ENCODE measurements at regions not wholly inside any gene's neighbourhood (a gene's known extent, or its start where the extent isn't known, plus 50 kb on each side); places are given as distances from the start of the nearest gene placed in this dataset.
"Not testable (repeated sequence)": the region's sequence is repeated elsewhere in the genome, so short reads cannot be mapped to it uniquely, and the experiment has no call there.

DNA sequence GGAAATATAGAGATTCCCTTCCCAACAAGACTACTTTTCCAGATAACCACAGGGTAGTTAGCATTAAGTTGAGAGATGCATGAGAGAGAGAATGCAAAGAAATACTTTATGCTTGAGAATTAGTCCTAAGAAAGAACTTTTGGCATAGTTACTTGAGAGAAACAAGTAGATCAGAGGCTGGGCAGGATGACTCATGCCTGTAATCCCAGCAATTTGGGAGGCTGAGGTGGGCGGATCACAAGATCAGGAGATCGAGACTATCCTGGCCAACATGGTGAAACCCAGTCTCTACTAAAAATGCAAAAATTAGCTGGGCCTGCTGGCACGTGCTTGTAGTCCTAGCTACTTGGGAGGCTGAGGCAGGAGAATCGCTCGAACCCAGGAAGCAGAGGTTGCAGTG is 276.5 kb downstream of the SEMA3D start:
- not testable (repeated sequence) for H3K4me1 Mint-ChIP-seq (ENCODE audit: low read depth); H3K9me3 Mint-ChIP-seq; H3K4me3 Mint-ChIP-seq; DNase-seq (ENCODE audit: low spot score); H3K27me3 Mint-ChIP-seq (ENCODE audit: low read depth); H3K27ac Mint-ChIP-seq; H3K36me3 Mint-ChIP-seq (ENCODE audit: low read depth)

- Mint-ChIP-seq H3K27ac (no peak overlapping the region), H3K36me3 (ENCODE audit: low read depth) (no peaks in the 10 kb centered on the region), H3K4me3 (no peak overlapping the region), H3K27me3 (ENCODE audit: low read depth) (no peaks in the 10 kb centered on the region), H3K4me1 (ENCODE audit: low read depth) (no peaks in the 10 kb centered on the region), H3K9me3 (no peaks in the 10 kb centered on the region)
- no peak for DNase-seq (ENCODE audit: low spot score)
These were observed 278.6 kb downstream of the SEMA3D start for GRCh38 chr7:84908196-84908793.

DNA sequence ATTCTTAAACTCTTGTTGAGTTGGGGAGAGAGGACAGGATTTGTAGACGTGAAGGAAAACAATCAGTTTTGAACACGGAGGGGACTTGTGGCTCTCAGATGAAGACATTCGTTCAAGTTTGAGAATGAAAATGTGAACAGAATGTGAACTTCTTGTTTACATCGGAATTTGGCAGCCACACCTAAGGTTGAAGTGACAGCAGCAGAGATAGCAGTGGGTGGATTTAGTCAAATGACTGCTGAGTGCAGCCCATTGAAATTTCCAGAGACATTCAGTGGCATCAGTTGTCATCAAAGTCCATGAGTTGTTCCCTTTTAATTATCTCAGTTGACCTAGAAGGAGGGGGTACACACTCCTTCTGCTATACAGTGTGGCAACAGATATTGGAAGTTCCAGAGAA is 280.0 kb downstream of the SEMA3D start:
- Mint-ChIP-seq H3K4me1 (ENCODE audit: low read depth) (no peaks in the 10 kb centered on the region), H3K9me3 (no peaks in the 10 kb centered on the region), H3K36me3 (ENCODE audit: low read depth) (no peaks in the 10 kb centered on the region), H3K27me3 (ENCODE audit: low read depth) (no peaks in the 10 kb centered on the region), H3K27ac (no peak overlapping the region), H3K4me3 (no peak overlapping the region)
- no peak for DNase-seq (ENCODE audit: low spot score)

DNA sequence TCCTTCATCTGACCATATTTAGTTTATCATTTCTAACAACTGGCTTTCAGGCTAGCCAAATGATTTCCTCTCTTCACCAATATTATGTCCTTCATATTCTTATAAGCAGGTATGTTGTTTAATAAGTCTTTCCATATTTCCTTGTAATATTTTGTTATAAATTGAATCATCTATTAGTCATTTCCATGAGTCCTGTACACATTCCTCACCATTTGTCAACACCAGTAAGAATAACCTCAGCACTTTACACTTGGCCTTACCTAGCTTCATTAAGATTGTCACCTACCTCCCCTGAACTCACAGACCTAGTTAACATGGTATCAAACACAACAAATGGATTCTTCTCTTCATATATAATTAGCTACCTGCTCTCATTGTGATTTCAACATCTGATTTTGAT is 282.3 kb downstream of the SEMA3D start:
- H3K4me1 Mint-ChIP-seq (ENCODE audit: low read depth): no peaks in the 10 kb centered on the region
- no peaks in the 10 kb centered on the region for H3K9me3 Mint-ChIP-seq
- no peak for DNase-seq (ENCODE audit: low spot score)
- no peaks in the 10 kb centered on the region for H3K27me3 Mint-ChIP-seq (ENCODE audit: low read depth)
- H3K4me3 Mint-ChIP-seq: no peak overlapping the region
- H3K36me3 Mint-ChIP-seq (ENCODE audit: low read depth): no peaks in the 10 kb centered on the region
- H3K27ac Mint-ChIP-seq: no peak overlapping the region

- Mint-ChIP-seq H3K27me3 (ENCODE audit: low read depth) (no peaks in the 10 kb centered on the region), H3K36me3 (ENCODE audit: low read depth) (no peaks in the 10 kb centered on the region), H3K4me3 (no peak overlapping the region), H3K4me1 (ENCODE audit: low read depth) (no peaks in the 10 kb centered on the region), H3K27ac (no peak overlapping the region), H3K9me3 (no peaks in the 10 kb centered on the region)
- no peak for DNase-seq (ENCODE audit: low spot score)
These were observed 285.5 kb downstream of the SEMA3D start for GRCh38 chr7:84901366-84901765.

- Mint-ChIP-seq H3K4me1 (ENCODE audit: low read depth) (no peaks in the 10 kb centered on the region), H3K27me3 (ENCODE audit: low read depth) (no peaks in the 10 kb centered on the region), H3K36me3 (ENCODE audit: low read depth) (no peaks in the 10 kb centered on the region), H3K27ac (no peak overlapping the region), H3K9me3 (no peaks in the 10 kb centered on the region), H3K4me3 (no peak overlapping the region)
- DNase-seq (ENCODE audit: low spot score): no peak
These were observed 286.6 kb downstream of the SEMA3D start for GRCh38 chr7:84900215-84900614.

DNA sequence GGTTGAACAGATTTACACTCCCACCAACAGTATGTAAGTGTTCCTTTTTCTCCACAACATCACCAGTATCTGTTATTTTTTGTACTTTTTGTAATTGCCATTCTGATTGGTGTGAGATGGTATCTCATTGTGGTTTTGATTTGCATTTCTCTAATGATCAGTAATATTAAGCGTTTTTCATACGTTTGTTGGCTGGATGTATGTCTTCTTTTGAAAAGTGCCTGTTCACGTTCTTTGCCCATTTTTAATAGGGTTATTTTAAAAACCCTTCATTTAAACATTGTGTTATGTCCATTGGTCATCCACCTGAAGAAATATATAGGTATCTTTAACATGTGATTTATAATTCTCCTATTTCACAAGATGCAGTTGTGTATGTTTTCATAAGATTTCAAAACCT is 291.3 kb downstream of the SEMA3D start:
- no peak for DNase-seq (ENCODE audit: low spot score)
- no peaks in the 10 kb centered on the region for H3K9me3 Mint-ChIP-seq
- no peaks in the 10 kb centered on the region for H3K27me3 Mint-ChIP-seq (ENCODE audit: low read depth)
- H3K36me3 Mint-ChIP-seq (ENCODE audit: low read depth): no peaks in the 10 kb centered on the region
- H3K27ac Mint-ChIP-seq: no peak overlapping the region
- no peaks in the 10 kb centered on the region for H3K4me1 Mint-ChIP-seq (ENCODE audit: low read depth)
- no peak overlapping the region for H3K4me3 Mint-ChIP-seq

- not testable (repeated sequence) for H3K36me3 Mint-ChIP-seq (ENCODE audit: low read depth); DNase-seq (ENCODE audit: low spot score); H3K9me3 Mint-ChIP-seq; H3K4me3 Mint-ChIP-seq; H3K27ac Mint-ChIP-seq; H3K27me3 Mint-ChIP-seq (ENCODE audit: low read depth); H3K4me1 Mint-ChIP-seq (ENCODE audit: low read depth)
These were observed 303.3 kb downstream of the SEMA3D start for GRCh38 chr7:84883570-84883969.

DNA sequence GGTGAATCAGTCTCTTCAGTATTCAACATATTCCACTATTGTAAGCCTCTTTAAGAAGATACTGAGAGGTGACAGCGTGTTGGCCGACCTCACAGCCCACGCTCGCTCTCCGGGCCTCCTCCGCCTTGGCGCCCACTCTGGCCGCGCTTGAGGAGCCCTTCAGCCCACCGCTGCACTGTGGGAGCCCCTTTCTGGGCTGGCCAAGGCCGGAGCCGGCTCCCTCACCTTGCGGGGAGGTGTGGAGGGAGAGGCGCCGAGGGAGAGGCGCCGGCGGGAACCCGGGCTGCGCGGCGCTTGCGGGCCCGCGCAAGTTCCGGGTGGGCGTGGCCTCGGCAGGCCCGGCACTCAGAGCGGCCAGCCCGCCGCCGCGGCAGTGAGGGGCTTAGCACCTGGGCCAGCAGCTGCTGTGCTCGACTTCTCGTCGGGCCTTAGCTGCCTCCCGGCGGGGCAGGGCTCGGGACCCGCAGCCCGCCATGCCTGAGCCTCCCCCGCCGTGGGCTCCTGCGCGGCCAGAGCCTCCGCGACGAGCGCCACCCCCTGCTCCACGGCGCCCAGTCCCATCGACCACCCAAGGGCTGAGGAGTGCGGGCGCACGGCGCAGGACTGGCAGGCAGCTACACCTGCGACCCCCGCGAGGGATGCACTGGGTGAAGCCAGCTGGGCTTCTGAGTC is 306.4 kb downstream of the SEMA3D start:
- DNase-seq (ENCODE audit: low spot score); H3K36me3 Mint-ChIP-seq (ENCODE audit: low read depth): not testable (repeated sequence)

DNA sequence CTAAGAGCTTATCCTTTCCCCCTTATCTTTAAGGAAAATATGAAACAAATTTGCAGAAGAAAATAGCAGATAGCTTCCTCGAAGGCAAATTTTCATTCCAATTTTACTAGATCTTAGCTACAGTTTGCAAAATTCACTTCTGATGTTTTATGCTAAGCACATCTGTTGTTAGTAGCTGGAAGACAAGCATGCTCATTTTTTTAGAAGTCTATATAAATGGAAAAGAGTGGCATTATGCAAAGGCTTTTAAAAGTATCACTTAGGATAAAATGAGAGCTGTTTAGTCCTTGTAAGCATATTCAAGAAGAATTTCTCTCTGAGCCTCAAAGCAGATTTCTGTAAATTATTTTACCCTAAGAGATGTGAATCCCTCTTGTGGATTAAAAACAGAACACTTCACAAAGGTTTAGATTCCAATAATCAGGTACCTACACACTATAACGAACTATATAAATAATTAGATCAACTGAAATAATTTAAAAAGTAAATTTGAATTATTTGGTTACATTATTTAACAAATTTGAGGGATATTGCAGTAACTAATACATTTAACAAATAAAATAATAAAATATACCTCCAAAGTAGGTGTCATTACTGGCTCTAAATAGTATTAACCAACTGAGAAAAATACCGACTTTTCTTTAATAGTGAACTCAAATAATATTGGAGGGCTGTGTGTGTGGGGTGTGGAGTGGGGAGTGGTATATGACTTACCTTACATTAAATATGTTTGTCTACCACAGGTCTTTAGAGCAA is 307.1 kb downstream of the SEMA3D start:
- Mint-ChIP-seq H3K36me3 (ENCODE audit: low read depth) (no peaks in the 10 kb centered on the region), H3K27me3 (ENCODE audit: low read depth) (no peaks in the 10 kb centered on the region), H3K27ac (no peak overlapping the region), H3K9me3 (no peaks in the 10 kb centered on the region), H3K4me3 (no peak overlapping the region), H3K4me1 (ENCODE audit: low read depth) (no peaks in the 10 kb centered on the region)
- no peak for DNase-seq (ENCODE audit: low spot score)

More for the DNA sequence above, 306.4 kb downstream of the SEMA3D start:
- not testable (repeated sequence) for H3K27me3 Mint-ChIP-seq (ENCODE audit: low read depth); H3K4me3 Mint-ChIP-seq; H3K9me3 Mint-ChIP-seq; H3K27ac Mint-ChIP-seq; H3K4me1 Mint-ChIP-seq (ENCODE audit: low read depth)

DNA sequence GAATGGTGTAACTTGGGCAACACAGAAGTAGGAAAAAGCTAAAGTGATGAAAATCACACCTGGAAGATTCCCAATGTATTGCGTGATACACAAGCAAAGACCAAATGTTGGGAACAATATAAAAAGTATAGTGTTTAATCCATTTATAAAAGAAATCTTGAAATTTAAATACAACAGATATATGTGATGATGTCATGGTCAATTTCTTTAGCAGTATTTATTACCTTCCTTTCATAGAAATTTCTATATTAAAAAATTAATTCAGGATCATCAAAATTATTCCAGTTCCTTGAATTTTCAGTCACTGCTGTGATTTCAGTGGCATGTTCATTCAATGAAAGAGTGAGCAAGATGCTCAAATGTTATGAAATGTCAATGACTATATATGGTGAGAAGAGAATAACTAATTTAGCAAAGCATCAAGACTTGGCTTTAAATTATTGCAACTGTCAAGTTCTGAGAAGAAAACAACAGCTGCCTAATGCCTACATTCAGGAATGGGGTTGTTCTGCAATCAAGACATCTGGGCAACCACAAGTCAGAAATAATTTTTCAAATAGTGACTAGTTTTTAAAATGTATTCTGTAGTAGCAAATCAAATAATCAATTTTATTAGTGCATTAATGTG is 308.8 kb downstream of the SEMA3D start:
- Mint-ChIP-seq H3K27ac (no peak overlapping the region), H3K4me3 (no peak overlapping the region), H3K9me3 (no peaks in the 10 kb centered on the region), H3K4me1 (ENCODE audit: low read depth) (no peaks in the 10 kb centered on the region), H3K36me3 (ENCODE audit: low read depth) (no peaks in the 10 kb centered on the region), H3K27me3 (ENCODE audit: low read depth) (no peaks in the 10 kb centered on the region)
- no peak for DNase-seq (ENCODE audit: low spot score)

GRCh38 chr7:84876061-84876821 is 310.6 kb downstream of the SEMA3D start:
- no peak overlapping the region for H3K4me3 Mint-ChIP-seq

GRCh38 chr7:84865560-84865959 is 321.3 kb downstream of the SEMA3D start:
- Mint-ChIP-seq H3K27me3 (ENCODE audit: low read depth) (no peaks in the 10 kb centered on the region), H3K36me3 (ENCODE audit: low read depth) (no peaks in the 10 kb centered on the region), H3K27ac (no peak overlapping the region), H3K9me3 (no peaks in the 10 kb centered on the region), H3K4me3 (no peak overlapping the region), H3K4me1 (ENCODE audit: low read depth) (no peaks in the 10 kb centered on the region)
- no peak for DNase-seq (ENCODE audit: low spot score)

More at GRCh38 chr7:84876061-84876821, 310.6 kb downstream of the SEMA3D start:
- H3K27ac Mint-ChIP-seq: no peak overlapping the region
- no peaks in the 10 kb centered on the region for H3K36me3 Mint-ChIP-seq (ENCODE audit: low read depth)
- H3K9me3 Mint-ChIP-seq: no peaks in the 10 kb centered on the region
- no peaks in the 10 kb centered on the region for H3K4me1 Mint-ChIP-seq (ENCODE audit: low read depth)
- H3K27me3 Mint-ChIP-seq (ENCODE audit: low read depth): no peaks in the 10 kb centered on the region
- no peak for DNase-seq (ENCODE audit: low spot score)

DNA sequence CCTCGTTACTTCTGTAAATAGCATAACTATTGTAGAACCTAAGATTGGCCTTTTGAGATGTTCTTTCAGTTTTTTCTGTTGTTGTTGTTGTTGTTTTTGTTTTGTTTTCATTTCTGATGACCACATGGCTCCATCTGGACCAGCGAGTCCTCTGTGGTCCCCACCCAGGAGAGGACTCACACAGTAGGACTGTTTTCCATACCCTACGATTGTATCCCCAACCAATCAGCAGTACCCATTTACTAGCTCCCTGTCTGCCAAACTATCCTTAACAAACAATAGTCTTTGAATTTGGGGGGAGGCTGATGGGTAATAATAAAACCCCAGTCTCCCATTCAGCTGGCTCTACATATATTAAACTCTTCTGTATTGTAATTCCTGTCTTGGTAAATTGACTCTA is 329.5 kb downstream of the SEMA3D start:
- Mint-ChIP-seq H3K36me3 (ENCODE audit: low read depth) (no peaks in the 10 kb centered on the region), H3K9me3 (no peaks in the 10 kb centered on the region), H3K4me3 (no peak overlapping the region), H3K4me1 (ENCODE audit: low read depth) (no peaks in the 10 kb centered on the region), H3K27me3 (ENCODE audit: low read depth) (no peaks in the 10 kb centered on the region), H3K27ac (no peak overlapping the region)
- no peak for DNase-seq (ENCODE audit: low spot score)
